ENCODE measurements at regions not wholly inside any gene's neighbourhood (a gene's known extent, or its start where the extent isn't known, plus 50 kb on each side); places are given as distances from the start of the nearest gene placed in this dataset.

- no peak overlapping the region for H3K23ac ChIP-seq (ENCODE audit: low read length in 2 of 2)
- H3K18ac ChIP-seq (ENCODE audit: low read depth in 1 of 2, low read length in 2 of 2): no peak overlapping the region
- H2BK5ac ChIP-seq (ENCODE audit: low read depth, low read length, poor library complexity, severe bottlenecking): no peak overlapping the region
- H2AK5ac ChIP-seq (ENCODE audit: low read length, severe bottlenecking): no peak overlapping the region
- no peaks in the 10 kb centered on the region for H3K79me1 ChIP-seq (replicated peaks; ENCODE audit: low read length, poor library complexity, severe bottlenecking)
- H4K91ac ChIP-seq (ENCODE audit: low read length): no peak overlapping the region
- H3K4me1 ChIP-seq (ENCODE audit: control insufficient read depth, insufficient read depth, low read depth, low read length): no peaks in the 10 kb centered on the region
- no peak overlapping the region for H3K4ac ChIP-seq (ENCODE audit: low read depth in 1 of 2, low read length in 2 of 2)
- H3K27me3 ChIP-seq (ENCODE audit: control insufficient read depth in 1 of 2, insufficient read depth in 1 of 2, low read length in 2 of 2): no peaks in the 10 kb centered on the region
- no peak overlapping the region for H4K8ac ChIP-seq (ENCODE audit: low read length)
- no peaks in the 10 kb centered on the region for H3K36me3 ChIP-seq (ENCODE audit: control insufficient read depth in 1 of 2, insufficient read depth in 2 of 2, low read depth in 1 of 2, low read length in 2 of 2)
- no peak overlapping the region for H3K4me3 ChIP-seq (ENCODE audit: insufficient read depth in 1 of 2, low read depth in 1 of 2, low read length in 2 of 2)
- no peak overlapping the region for H2BK120ac ChIP-seq (ENCODE audit: low read depth, low read length)
- H3K14ac ChIP-seq (ENCODE audit: low read length in 2 of 2): peak overlapping the region in 1 of 2 experiments; percentile 15
- H3K9me3 ChIP-seq (ENCODE audit: control insufficient read depth, low read length): no peaks in the 10 kb centered on the region
- 43% methylated on average over 4 of the region's 4 CpGs for WGBS
- no peak for DNase-seq
- no peak overlapping the region for H3K9ac ChIP-seq (ENCODE audit: low read length)
- no peak overlapping the region for H2BK12ac ChIP-seq (ENCODE audit: low read length in 2 of 2)
- no peak overlapping the region for H3K27ac ChIP-seq (ENCODE audit: low read length, poor library complexity, severe bottlenecking)
- H3K4me2 ChIP-seq (ENCODE audit: low read length, poor library complexity, severe bottlenecking): no peak overlapping the region
- H2AFZ ChIP-seq (ENCODE audit: low read depth, low read length): peak overlapping the region; percentile 53
- H2BK15ac ChIP-seq (ENCODE audit: low read depth, poor library complexity, severe bottlenecking): no peak overlapping the region
These were observed 1638.3 kb downstream of the MAT2B start for GRCh38 chr5:165143741-165144140.

DNA sequence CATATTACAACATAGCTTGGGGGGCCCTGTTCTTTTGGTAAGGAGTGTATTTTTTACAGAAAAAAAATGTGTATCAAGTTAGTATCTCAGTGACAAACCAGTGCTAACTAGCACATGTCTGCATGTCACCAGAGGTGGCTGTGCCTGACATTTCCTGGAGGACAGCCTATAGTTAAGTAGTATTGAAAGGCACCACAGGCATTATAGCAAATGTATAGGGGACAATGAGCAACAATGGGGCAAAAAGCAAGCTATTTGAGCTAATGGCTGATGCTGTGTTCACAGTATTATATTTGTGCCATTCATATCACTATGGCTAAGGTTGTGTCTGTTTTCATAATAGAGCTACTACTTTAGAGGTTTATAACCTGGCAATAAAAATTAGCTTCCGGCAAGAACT lies 1644.0 kb downstream of the MAT2B start:
- Histone ChIP-seq H3K14ac (ENCODE audit: low read length in 2 of 2) (no peak overlapping the region), H3K4ac (ENCODE audit: low read depth in 1 of 2, low read length in 2 of 2) (no peak overlapping the region), H2BK15ac (ENCODE audit: low read depth, poor library complexity, severe bottlenecking) (no peak overlapping the region), H3K4me2 (ENCODE audit: low read length, poor library complexity, severe bottlenecking) (no peak overlapping the region), H2AK5ac (ENCODE audit: low read length, severe bottlenecking) (no peak overlapping the region), H3K79me1 (replicated peaks; ENCODE audit: low read length, poor library complexity, severe bottlenecking) (no peaks in the 10 kb centered on the region), H3K9ac (ENCODE audit: low read length) (no peak overlapping the region), H2BK5ac (ENCODE audit: low read depth, low read length, poor library complexity, severe bottlenecking) (no peak overlapping the region), H2BK120ac (ENCODE audit: low read depth, low read length) (no peak overlapping the region), H2AFZ (ENCODE audit: low read depth, low read length) (no peak overlapping the region), H2BK12ac (ENCODE audit: low read length in 2 of 2) (no peak overlapping the region), H3K27me3 (ENCODE audit: control insufficient read depth in 1 of 2, insufficient read depth in 1 of 2, low read length in 2 of 2) (no peaks in the 10 kb centered on the region), H3K18ac (ENCODE audit: low read depth in 1 of 2, low read length in 2 of 2) (no peak overlapping the region), H4K91ac (ENCODE audit: low read length) (no peak overlapping the region), H3K4me3 (ENCODE audit: insufficient read depth in 1 of 2, low read depth in 1 of 2, low read length in 2 of 2) (no peak overlapping the region), H3K36me3 (ENCODE audit: control insufficient read depth in 1 of 2, insufficient read depth in 2 of 2, low read depth in 1 of 2, low read length in 2 of 2) (no peaks in the 10 kb centered on the region), H3K4me1 (ENCODE audit: control insufficient read depth, insufficient read depth, low read depth, low read length) (no peaks in the 10 kb centered on the region), H4K8ac (ENCODE audit: low read length) (no peak overlapping the region), H3K9me3 (ENCODE audit: control insufficient read depth, low read length) (no peaks in the 10 kb centered on the region), H3K27ac (ENCODE audit: low read length, poor library complexity, severe bottlenecking) (no peak overlapping the region), H3K23ac (ENCODE audit: low read length in 2 of 2) (no peak overlapping the region)
- no peak for DNase-seq
- WGBS: 92% methylated on average over 1 of the region's 1 CpG

- no peak overlapping the region for H3K9ac ChIP-seq (ENCODE audit: low read length)
- no peak overlapping the region for H3K14ac ChIP-seq (ENCODE audit: low read length in 2 of 2)
- H2BK120ac ChIP-seq (ENCODE audit: low read depth, low read length): no peak overlapping the region
- H3K4me3 ChIP-seq (ENCODE audit: insufficient read depth in 1 of 2, low read depth in 1 of 2, low read length in 2 of 2): no peak overlapping the region
- H2AK5ac ChIP-seq (ENCODE audit: low read length, severe bottlenecking): no peak overlapping the region
- no peak overlapping the region for H3K23ac ChIP-seq (ENCODE audit: low read length in 2 of 2)
- H2BK15ac ChIP-seq (ENCODE audit: low read depth, poor library complexity, severe bottlenecking): no peak overlapping the region
- H3K27ac ChIP-seq (ENCODE audit: low read length, poor library complexity, severe bottlenecking): no peak overlapping the region
- no peak overlapping the region for H3K18ac ChIP-seq (ENCODE audit: low read depth in 1 of 2, low read length in 2 of 2)
- 76% methylated on average over 2 of the region's 2 CpGs for WGBS
- no peaks in the 10 kb centered on the region for H3K79me1 ChIP-seq (replicated peaks; ENCODE audit: low read length, poor library complexity, severe bottlenecking)
- H3K36me3 ChIP-seq (ENCODE audit: control insufficient read depth in 1 of 2, insufficient read depth in 2 of 2, low read depth in 1 of 2, low read length in 2 of 2): no peaks in the 10 kb centered on the region
- H4K91ac ChIP-seq (ENCODE audit: low read length): no peak overlapping the region
- no peaks in the 10 kb centered on the region for H3K9me3 ChIP-seq (ENCODE audit: control insufficient read depth, low read length)
- no peak for DNase-seq
- no peaks in the 10 kb centered on the region for H3K27me3 ChIP-seq (ENCODE audit: control insufficient read depth in 1 of 2, insufficient read depth in 1 of 2, low read length in 2 of 2)
- H3K4me1 ChIP-seq (ENCODE audit: control insufficient read depth, insufficient read depth, low read depth, low read length): no peaks in the 10 kb centered on the region
- H2BK5ac ChIP-seq (ENCODE audit: low read depth, low read length, poor library complexity, severe bottlenecking): no peak overlapping the region
- H3K4me2 ChIP-seq (ENCODE audit: low read length, poor library complexity, severe bottlenecking): no peak overlapping the region
- no peak overlapping the region for H2AFZ ChIP-seq (ENCODE audit: low read depth, low read length)
- H4K8ac ChIP-seq (ENCODE audit: low read length): no peak overlapping the region
- H2BK12ac ChIP-seq (ENCODE audit: low read length in 2 of 2): no peak overlapping the region
- no peak overlapping the region for H3K4ac ChIP-seq (ENCODE audit: low read depth in 1 of 2, low read length in 2 of 2)
These were observed 1646.6 kb downstream of the MAT2B start for GRCh38 chr5:165152058-165152457.

DNA sequence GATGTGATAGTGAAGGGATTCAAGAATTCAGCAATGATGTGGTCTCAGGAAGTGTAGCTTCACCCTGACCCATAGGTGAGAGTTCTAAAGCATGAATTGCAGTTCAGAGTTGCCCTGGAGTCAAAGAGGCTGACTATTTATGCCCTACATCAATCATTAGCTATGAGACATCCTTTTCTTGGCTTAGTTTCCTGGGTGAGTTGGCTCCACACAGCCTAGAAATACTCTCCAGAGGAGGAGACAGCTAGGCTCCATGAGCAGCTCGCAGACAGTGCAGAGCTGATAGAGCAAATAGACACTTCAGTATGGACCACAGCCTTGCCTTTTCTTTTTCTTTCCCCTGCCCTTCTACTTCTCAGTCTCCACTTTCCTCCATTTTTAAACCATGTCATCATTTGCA lies 1651.8 kb downstream of the MAT2B start:
- Histone ChIP-seq H2BK12ac (ENCODE audit: low read length in 2 of 2) (no peak overlapping the region), H2BK15ac (ENCODE audit: low read depth, poor library complexity, severe bottlenecking) (no peak overlapping the region), H3K18ac (ENCODE audit: low read depth in 1 of 2, low read length in 2 of 2) (no peak overlapping the region), H3K36me3 (ENCODE audit: control insufficient read depth in 1 of 2, insufficient read depth in 2 of 2, low read depth in 1 of 2, low read length in 2 of 2) (no peaks in the 10 kb centered on the region), H3K4me2 (ENCODE audit: low read length, poor library complexity, severe bottlenecking) (no peak overlapping the region), H4K8ac (ENCODE audit: low read length) (no peak overlapping the region), H3K9me3 (ENCODE audit: control insufficient read depth, low read length) (no peaks in the 10 kb centered on the region), H3K4me1 (ENCODE audit: control insufficient read depth, insufficient read depth, low read depth, low read length) (no peaks in the 10 kb centered on the region), H2AK5ac (ENCODE audit: low read length, severe bottlenecking) (no peak overlapping the region), H2BK120ac (ENCODE audit: low read depth, low read length) (no peak overlapping the region), H3K4ac (ENCODE audit: low read depth in 1 of 2, low read length in 2 of 2) (no peak overlapping the region), H3K23ac (ENCODE audit: low read length in 2 of 2) (no peak overlapping the region), H3K27me3 (ENCODE audit: control insufficient read depth in 1 of 2, insufficient read depth in 1 of 2, low read length in 2 of 2) (no peaks in the 10 kb centered on the region), H4K91ac (ENCODE audit: low read length) (no peak overlapping the region), H3K27ac (ENCODE audit: low read length, poor library complexity, severe bottlenecking) (no peak overlapping the region), H3K14ac (ENCODE audit: low read length in 2 of 2) (no peak overlapping the region), H3K4me3 (ENCODE audit: insufficient read depth in 1 of 2, low read depth in 1 of 2, low read length in 2 of 2) (no peak overlapping the region), H3K9ac (ENCODE audit: low read length) (no peak overlapping the region), H3K79me1 (replicated peaks; ENCODE audit: low read length, poor library complexity, severe bottlenecking) (no peaks in the 10 kb centered on the region), H2BK5ac (ENCODE audit: low read depth, low read length, poor library complexity, severe bottlenecking) (no peak overlapping the region), H2AFZ (ENCODE audit: low read depth, low read length) (no peak overlapping the region)
- WGBS: 84% methylated on average over 1 of the region's 1 CpG
- DNase-seq: no peak
